MM.1S (cell line): ENCODE measurements at regions not wholly inside any gene's neighbourhood (a gene's known extent, or its start where the extent isn't known, plus 50 kb on each side); places are given as distances from the start of the nearest gene placed in this dataset.

Experiments used
- DNase-seq: peaks from one replicate; pipeline ENCODE4 v3.0.0-alpha.2; 2015
- H2AFZ ChIP-seq: fragments of 300-600 bp; sonication (generic); 2 replicates; pipeline ENCODE4 v1.6.0; 2016; ENCODE audit warnings: antibody characterized with exemption, low read length
- H3F3A ChIP-seq: fragments of 300-600 bp; sonication (generic); 2 replicates; pipeline ENCODE4 v1.6.1; 2016; ENCODE audit warnings: mild to moderate bottlenecking, antibody characterized with exemption, low read length, moderate library complexity, mixed read lengths; ENCODE audit not compliant: insufficient read depth
- H3K27ac ChIP-seq: fragments of 300-600 bp; sonication (generic); 2 replicates; pipeline ENCODE4 v1.5.1; 2016; ENCODE audit warnings: mild to moderate bottlenecking, low read length
- H3K27me3 ChIP-seq: fragments of 300-600 bp; sonication (generic); replicated peaks from 2 replicates; pipeline ENCODE4 v1.6.0; 2016; ENCODE audit warnings: low read length; ENCODE audit not compliant: insufficient read depth
- H3K36me3 ChIP-seq: fragments of 300-600 bp; sonication (generic); replicated peaks from 2 replicates; pipeline ENCODE4 v1.6.1; 2016; ENCODE audit warnings: mild to moderate bottlenecking, low read length, mixed read lengths; ENCODE audit not compliant: insufficient read depth
- H3K4me1 ChIP-seq: fragments of 300-600 bp; sonication (generic); 2 replicates; pipeline ENCODE4 v1.6.1; 2016; ENCODE audit warnings: low read length, mixed read lengths
- H3K4me2 ChIP-seq: fragments of 300-600 bp; sonication (generic); 2 replicates; pipeline ENCODE4 v1.6.0; 2016; ENCODE audit warnings: low read depth, low read length
- H3K4me3 ChIP-seq: fragments of 300-600 bp; sonication (generic); 2 replicates; pipeline ENCODE4 v1.5.1; 2016; ENCODE audit warnings: low read length, mixed read lengths
- H3K79me2 ChIP-seq: fragments of 300-600 bp; sonication (generic); 2 replicates; pipeline ENCODE4 v1.6.1; 2016; ENCODE audit warnings: mixed run types, low read length, mixed read lengths
- H3K9ac ChIP-seq: fragments of 300-600 bp; sonication (generic); 2 replicates; pipeline ENCODE4 v1.6.1; 2016; ENCODE audit warnings: low read length, mixed read lengths
- H3K9me2 ChIP-seq: fragments of 300-600 bp; sonication (generic); replicated peaks from 2 replicates; pipeline ENCODE4 v1.6.1; 2016; ENCODE audit warnings: mild to moderate bottlenecking, low read length, mixed read lengths; ENCODE audit not compliant: insufficient read depth
- H3K9me3 ChIP-seq: fragments of 300-600 bp; sonication (generic); replicated peaks from 2 replicates; pipeline ENCODE4 v1.6.1; 2016; ENCODE audit warnings: mild to moderate bottlenecking, low read length, mixed read lengths; ENCODE audit not compliant: insufficient read depth
- H4K20me1 ChIP-seq: fragments of 300-600 bp; sonication (generic); 2 replicates; pipeline ENCODE4 v1.6.1; 2016; ENCODE audit warnings: mild to moderate bottlenecking, low read length, moderate library complexity, mixed read lengths; ENCODE audit not compliant: insufficient read depth
- CTCF ChIP-seq: fragments of 300-600 bp; sonication (generic); IDR thresholded peaks from 2 replicates; pipeline ENCODE4 v1.5.1; 2016; ENCODE audit warnings: antibody characterized with exemption, low read length, mixed read lengths
- EZH2 ChIP-seq: fragments of 300-600 bp; sonication (generic); optimal IDR thresholded peaks from 2 replicates; pipeline ENCODE3; 2017; ENCODE audit warnings: low read depth, mild to moderate bottlenecking, antibody characterized with exemption, low read length, mixed read lengths
- EZH2phosphoT487 ChIP-seq: fragments of 300-600 bp; sonication (generic); IDR thresholded peaks from 2 replicates; pipeline ENCODE4 v1.6.1; 2018; ENCODE audit warnings: antibody characterized with exemption, low read length

DNA sequence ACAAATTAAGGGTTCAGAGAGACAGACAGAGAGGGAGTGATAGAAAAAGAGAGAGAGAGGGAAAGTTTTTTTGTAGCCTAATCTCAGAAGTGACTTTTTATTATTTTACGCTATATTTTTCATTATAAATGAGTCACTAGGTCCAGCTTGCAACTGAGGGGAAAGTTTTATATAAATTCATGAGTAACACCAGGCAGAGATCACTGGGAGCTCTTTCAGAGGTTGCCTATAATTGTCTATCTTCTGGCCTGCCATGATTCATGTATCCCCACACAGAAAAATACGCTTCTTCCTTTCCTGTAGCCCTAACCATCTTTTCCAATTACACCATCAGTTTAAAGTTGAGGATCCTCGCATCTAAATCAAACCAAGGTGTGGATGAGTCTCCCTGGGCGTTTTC lies 467.9 kb downstream of the SLITRK1 start:
- H2AFZ ChIP-seq = no peak overlapping the region
- no peak for DNase-seq

GRCh38 chr13:83386609-83387008 lies 495.7 kb downstream of the SLITRK1 start:
- H3K4me2 ChIP-seq = no peak overlapping the region
- TF ChIP-seq CTCF = no peak
- TF ChIP-seq EZH2 = no peak
- TF ChIP-seq EZH2phosphoT487 = no peak
- H3K36me3 ChIP-seq = no peaks in the 10 kb centered on the region
- no peaks in the 10 kb centered on the region for H3K27me3 ChIP-seq
- no peaks in the 10 kb centered on the region for H3K79me2 ChIP-seq
- H3K4me1 ChIP-seq = no peaks in the 10 kb centered on the region
- H2AFZ ChIP-seq = no peak overlapping the region
- no peak overlapping the region for H3K27ac ChIP-seq
- no peaks in the 10 kb centered on the region for H3F3A ChIP-seq
- H3K9ac ChIP-seq = no peak overlapping the region
- no peak overlapping the region for H3K4me3 ChIP-seq
- no peaks in the 10 kb centered on the region for H4K20me1 ChIP-seq
- H3K9me2 ChIP-seq = no peaks in the 10 kb centered on the region
- H3K9me3 ChIP-seq = no peaks in the 10 kb centered on the region
- DNase-seq = no peak

More for the DNA sequence above, 467.9 kb downstream of the SLITRK1 start:
- no peaks in the 10 kb centered on the region for H3K4me1 ChIP-seq
- no peaks in the 10 kb centered on the region for H3K9me3 ChIP-seq
- H3K79me2 ChIP-seq = no peaks in the 10 kb centered on the region
- H3K4me3 ChIP-seq = no peak overlapping the region
- no peaks in the 10 kb centered on the region for H4K20me1 ChIP-seq
- no peak overlapping the region for H3K27ac ChIP-seq
- TF ChIP-seq EZH2phosphoT487 (no peak), EZH2 (no peak)
- H3K4me2 ChIP-seq = no peak overlapping the region
- H3K9me2 ChIP-seq = no peaks in the 10 kb centered on the region
- no peaks in the 10 kb centered on the region for H3K36me3 ChIP-seq
- H3K27me3 ChIP-seq = no peaks in the 10 kb centered on the region
- no peak overlapping the region for H3K9ac ChIP-seq
- H3F3A ChIP-seq = no peaks in the 10 kb centered on the region

DNA sequence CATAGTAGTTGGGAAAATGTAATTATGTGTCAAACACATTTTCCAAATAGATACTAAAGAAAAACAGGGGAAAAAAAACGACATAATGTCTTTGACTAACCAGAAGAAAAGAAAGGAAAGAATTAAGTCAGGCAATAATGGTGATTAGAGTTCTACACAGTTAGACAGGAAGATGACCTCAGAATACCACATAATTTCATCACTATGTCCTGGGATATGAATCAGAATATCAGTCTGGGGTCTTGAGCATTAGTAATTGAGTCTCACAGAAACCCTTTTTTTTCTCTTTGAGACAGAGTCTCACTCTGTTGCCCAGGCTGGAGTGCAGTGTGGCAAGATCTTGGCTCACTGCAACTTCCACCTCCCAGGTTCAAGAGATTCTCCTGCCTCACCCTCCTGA lies 503.4 kb downstream of the SLITRK1 start:
- H3K4me1 ChIP-seq = no peaks in the 10 kb centered on the region
- TF ChIP-seq EZH2 (no peak), CTCF (no peak), EZH2phosphoT487 (no peak)
- no peak overlapping the region for H3K27ac ChIP-seq
- H3K36me3 ChIP-seq = no peaks in the 10 kb centered on the region
- H3K27me3 ChIP-seq = no peaks in the 10 kb centered on the region
- no peaks in the 10 kb centered on the region for H3K9me2 ChIP-seq
- no peak overlapping the region for H2AFZ ChIP-seq
- H3K9ac ChIP-seq = no peak overlapping the region
- no peak overlapping the region for H3K4me3 ChIP-seq
- H3K9me3 ChIP-seq = no peaks in the 10 kb centered on the region
- no peak for DNase-seq
- H3F3A ChIP-seq = no peaks in the 10 kb centered on the region
- no peaks in the 10 kb centered on the region for H3K79me2 ChIP-seq
- H3K4me2 ChIP-seq = no peak overlapping the region
- H4K20me1 ChIP-seq = no peaks in the 10 kb centered on the region

GRCh38 chr13:83377491-83377890 lies 504.8 kb downstream of the SLITRK1 start:
- Histone ChIP-seq H3K4me2 (no peak overlapping the region), H3K27ac (no peak overlapping the region), H3K9me3 (no peaks in the 10 kb centered on the region), H3K9ac (no peak overlapping the region), H4K20me1 (no peaks in the 10 kb centered on the region), H2AFZ (no peak overlapping the region), H3K79me2 (no peaks in the 10 kb centered on the region), H3F3A (no peaks in the 10 kb centered on the region), H3K4me1 (no peaks in the 10 kb centered on the region), H3K36me3 (no peaks in the 10 kb centered on the region), H3K9me2 (no peaks in the 10 kb centered on the region), H3K27me3 (no peaks in the 10 kb centered on the region), H3K4me3 (no peak overlapping the region)
- no peak for DNase-seq
- TF ChIP-seq CTCF (no peak), EZH2 (no peak)
